DND-41 (cell line): ENCODE measurements at regions not wholly inside any gene's neighbourhood (a gene's known extent, or its start where the extent isn't known, plus 50 kb on each side); places are given as distances from the start of the nearest gene placed in this dataset.

Source experiments
- CTCF ChIP-seq: IDR thresholded peaks from 2 replicates; pipeline ENCODE4 v1.5.1; 2012; ENCODE audit warnings: borderline replicate concordance, low read length, moderate library complexity, mild to moderate bottlenecking; ENCODE audit not compliant: poor library complexity, severe bottlenecking; ENCODE audit errors: extremely low read depth
- EZH2 ChIP-seq: IDR thresholded peaks from 3 replicates; pipeline ENCODE4 v1.6.1; 2012; ENCODE audit warnings: borderline replicate concordance, low read depth, mild to moderate bottlenecking, moderate library complexity, low read length, inconsistent platforms; ENCODE audit not compliant: severe bottlenecking

GRCh38 chr1:234908571-234908970 is 220.1 kb downstream of the TOMM20 start:
- TF ChIP-seq CTCF = no peak
- TF ChIP-seq EZH2 = no peak
